RPMI8226 (cell line): ENCODE measurements at regions not wholly inside any gene's neighbourhood (a gene's known extent, or its start where the extent isn't known, plus 50 kb on each side); places are given as distances from the start of the nearest gene placed in this dataset.
A peak's percentile ranks its signal among the peaks of the same experiment; 100 is the strongest.

ENCODE experiments used
- DNase-seq: peaks from one replicate; pipeline ENCODE4 v3.0.0-alpha.2; 2015

DNA sequence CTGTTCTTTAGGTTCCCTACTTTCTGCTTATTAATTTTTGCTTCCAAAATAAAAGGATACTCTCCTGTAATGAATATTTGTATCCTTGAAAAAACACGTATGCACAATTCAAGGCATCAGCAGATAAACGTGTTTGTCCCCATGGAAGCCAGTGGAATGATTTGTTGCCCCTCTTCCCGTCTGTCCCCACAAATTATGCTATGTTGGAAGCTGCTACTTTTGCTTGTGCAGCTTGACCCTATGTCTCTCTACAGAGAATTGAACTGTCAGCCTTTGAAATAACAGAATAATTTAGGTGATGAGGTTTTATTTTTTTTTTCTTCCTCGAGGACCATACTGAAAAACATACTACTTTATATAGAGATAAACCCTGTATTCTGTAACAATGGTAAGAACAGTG is 401.5 kb upstream of the GOLIM4 start:
- DNase-seq = no peak

DNA sequence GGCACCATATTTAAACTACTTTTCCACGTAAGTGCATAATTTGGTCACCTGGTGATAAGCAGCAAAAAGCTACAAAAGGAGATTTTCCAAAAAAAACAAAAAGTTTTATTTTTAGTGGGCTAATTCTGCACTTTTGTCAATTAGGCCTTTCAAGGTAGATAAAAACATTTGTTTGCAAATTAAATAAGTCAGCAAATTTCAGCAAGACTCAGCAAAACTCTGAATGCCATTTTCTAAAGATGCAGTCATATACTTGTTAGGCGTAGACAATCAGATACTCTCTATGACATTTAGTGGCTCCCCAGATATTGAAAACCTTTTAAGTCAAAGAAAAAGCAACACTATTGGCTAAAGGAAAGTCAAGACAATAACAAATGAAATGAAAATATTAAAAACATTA is 400.2 kb upstream of the GOLIM4 start:
- no peak for DNase-seq

DNA sequence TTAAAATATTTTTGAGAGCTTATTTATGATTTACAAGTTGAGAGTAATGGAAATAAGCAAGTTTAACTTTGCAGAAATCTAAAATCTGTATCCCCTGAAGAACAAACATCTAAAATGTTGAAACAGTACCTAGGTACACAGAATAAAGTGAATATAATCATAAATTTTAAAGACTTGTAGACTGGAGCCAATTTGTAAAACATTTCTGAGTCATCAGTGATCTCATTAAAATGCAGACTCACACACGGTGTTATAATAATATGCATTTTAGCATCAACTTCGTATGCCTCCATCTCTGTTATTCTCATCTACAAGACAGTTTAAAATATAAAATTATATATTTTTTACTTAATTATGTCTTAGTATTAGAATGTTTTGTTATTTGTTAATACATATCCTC is 399.5 kb upstream of the GOLIM4 start:
- DNase-seq = no peak

DNA sequence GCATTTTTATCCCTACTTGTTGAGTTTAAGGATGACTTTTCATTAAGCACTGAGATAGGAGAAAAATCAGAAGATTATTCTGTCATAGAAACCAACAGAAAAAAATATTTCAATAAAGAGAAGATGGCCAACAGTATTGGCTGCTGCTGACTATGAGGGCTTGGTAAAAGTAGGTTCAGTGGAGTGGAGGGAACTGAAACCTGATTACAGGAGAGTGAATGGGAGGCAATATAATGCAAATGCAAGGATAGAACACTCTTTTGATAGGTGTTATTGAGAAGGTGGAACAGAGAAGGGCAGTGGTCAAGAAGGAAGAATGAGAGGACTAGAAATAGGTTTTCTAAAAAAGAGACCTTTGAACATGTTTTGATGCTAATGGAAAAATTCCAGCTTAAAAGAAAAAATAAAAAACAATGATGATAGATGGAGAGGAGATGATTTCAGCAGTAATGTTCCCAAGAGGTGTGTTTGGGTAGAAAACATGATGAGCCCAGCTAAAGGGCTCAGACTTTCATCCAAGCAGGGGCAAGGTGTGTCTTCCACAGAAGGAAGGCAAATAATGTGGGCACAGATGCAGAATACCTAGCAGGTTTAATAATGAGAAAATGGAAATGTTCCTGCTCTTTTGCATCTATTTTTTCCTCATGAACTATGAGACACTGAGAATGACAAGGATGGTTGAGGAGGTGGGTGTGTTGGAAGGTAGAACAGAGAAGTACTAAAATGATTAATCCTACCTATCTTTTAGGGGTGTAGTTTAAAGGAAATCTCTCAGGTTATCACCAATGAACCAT is 397.9 kb upstream of the GOLIM4 start:
- DNase-seq = peak; percentile 15

DNA sequence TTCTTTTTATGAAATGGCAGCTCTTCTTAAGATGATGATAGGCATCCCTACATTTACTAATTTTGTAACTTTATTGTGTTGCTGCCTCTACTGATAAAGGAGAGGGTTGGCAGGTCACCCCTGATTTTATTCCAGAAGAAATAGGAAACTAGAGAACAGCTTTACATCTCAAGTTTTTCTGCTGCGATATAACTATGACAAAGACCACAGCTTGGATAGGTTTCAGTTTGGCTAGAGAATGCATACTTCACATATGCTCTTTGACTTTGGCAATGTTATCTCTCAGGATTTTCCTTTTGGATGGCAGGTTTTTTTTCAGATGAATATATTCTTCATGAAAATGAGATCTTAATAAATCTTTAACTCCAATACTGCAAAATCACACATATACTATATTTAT is 395.3 kb upstream of the GOLIM4 start:
- DNase-seq = no peak

DNA sequence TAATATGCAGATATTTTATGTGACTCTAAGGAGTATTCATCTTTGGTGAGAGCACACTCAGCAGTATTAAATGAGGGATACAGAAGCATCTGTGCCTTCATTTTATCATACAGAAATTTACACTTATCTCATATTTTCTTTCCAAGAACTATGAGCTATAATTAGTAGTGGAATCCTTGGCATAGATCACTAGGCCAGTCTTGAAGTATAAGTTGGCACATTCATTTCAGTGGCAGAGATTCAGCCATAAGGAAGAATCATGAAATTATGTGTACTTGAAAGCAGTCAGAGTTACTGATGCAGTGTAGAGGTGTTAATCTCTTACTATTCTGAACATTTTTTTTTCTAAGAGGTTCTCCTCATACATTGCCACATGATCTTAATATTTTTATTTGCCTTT is 393.6 kb upstream of the GOLIM4 start:
- DNase-seq = no peak

DNA sequence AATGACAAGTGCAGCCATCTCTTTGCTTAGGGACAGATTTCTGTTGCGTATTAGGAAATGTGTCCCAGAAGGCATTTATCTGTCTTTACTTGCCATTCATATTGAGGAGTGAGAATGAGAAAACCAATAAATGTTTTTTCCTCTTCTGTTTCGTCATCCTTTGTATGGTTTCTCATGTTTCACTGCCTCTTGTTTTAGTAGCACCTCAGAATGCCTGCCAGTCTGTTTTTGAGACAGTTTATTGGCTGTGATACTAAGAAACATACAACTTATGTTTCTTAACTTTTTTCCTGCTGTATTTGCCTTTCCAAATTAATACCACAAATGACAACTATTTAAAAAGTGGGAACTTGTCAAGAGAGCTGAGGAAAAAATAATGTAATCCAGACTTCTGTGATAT is 390.2 kb upstream of the GOLIM4 start:
- DNase-seq = no peak

DNA sequence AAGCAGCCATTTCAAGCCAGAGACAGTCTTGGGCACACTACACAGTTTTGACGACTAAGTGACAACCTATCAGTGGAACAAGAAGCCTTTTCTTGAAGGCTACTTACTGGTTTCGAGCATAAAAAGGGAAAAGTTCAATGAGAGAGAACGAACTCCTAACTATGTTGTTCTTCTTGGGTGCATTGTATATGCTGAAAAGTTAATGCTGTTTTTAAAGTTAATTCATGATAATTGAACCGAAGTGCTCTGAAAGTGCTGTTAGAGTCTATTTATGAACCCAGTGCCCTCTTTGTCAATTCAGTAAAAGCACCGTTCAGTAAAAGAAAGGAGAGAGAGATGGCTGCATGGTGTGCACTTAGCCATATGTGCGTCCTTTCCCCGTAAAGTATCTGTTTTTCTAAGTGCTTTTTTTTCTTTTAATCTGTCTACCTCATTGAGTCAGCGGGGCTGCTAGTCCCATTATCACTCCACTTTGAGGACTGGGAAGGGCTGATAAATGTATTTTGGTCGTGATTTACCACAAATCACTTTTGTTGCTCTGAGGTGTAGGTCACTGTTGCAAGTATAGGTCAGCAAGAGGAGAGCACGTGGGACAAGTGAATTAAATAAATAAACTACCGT is 380.7 kb upstream of the GOLIM4 start:
- DNase-seq = no peak

DNA sequence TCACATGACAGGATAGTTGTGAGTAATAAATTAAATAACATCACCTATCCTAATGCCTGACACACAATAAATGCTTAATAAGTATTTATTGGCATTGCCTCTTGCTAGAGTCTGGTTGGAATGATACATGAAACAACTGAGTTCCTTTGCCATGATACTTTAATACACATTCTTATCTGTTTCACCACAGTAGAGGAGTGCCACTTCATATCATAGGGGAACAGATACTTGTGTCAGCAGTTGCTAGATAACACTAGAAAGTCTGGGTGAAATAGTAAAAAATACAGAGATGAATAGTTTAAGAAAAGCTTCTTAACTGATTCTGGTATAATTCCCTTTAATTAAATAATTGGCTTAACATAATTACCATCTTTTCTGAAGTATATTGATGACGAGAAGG is 380.0 kb upstream of the GOLIM4 start:
- no peak for DNase-seq

DNA sequence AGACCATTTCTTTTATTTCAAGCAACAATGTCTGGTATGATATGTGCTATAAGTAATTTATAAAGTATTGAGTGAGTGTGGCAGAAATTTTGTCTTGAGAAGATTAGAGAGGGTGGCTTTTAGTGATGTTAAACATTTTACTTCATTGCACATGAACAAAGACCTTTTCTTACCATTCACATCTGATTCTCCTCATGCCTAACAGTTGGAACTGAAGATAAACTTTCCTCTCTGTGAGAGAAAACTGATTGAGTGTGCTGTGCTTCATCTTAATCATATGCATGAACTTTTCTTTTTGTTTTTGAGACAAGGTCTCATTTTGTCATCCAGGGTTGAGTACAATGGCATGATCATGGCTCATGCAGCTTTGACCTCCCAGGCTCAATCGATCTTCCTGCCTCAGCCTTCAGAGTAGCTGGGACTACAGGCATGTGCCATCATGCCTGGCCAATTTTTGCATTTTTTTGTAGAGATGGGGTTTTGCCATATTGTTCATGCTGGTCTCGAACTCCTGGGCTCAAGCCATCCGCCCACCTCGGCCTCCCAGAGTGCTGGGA is 377.7 kb upstream of the GOLIM4 start:
- DNase-seq = no peak

DNA sequence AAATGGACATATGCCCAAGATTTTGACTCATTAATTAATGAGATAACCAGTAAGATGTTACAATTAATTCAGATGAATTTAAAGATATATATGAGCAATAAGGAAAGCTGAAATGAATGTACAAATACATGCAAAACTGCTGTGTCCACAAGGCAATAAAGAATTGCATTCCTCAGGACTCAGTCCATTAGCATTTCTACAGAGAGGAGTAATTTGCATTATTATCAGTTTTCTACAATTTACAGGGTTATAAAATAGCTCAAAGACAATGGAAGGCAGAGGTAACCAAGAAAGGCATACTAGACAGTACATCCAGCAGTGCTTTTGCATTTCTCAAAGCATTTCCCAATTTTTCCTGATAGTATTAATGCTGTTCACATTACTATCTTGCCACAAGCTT is 377.1 kb upstream of the GOLIM4 start:
- no peak for DNase-seq

DNA sequence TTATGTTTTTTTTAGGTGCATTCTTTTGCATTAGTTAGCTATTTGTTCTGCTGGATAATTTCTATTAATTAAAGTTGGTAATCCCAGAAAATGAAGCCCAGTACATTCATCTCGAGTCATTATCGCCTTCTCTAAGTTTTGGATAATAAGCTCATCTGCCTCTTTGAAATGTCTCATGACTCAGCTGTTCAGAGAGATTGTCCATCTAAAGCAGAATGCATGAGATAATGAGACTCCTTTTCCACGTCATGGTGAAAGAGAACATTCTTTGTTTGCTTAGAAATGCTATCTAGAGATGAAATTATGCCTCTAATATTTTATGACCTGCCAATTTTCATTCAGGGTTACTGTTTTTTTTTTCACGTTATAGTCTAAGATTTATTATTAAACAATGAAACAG is 374.7 kb upstream of the GOLIM4 start:
- no peak for DNase-seq

DNA sequence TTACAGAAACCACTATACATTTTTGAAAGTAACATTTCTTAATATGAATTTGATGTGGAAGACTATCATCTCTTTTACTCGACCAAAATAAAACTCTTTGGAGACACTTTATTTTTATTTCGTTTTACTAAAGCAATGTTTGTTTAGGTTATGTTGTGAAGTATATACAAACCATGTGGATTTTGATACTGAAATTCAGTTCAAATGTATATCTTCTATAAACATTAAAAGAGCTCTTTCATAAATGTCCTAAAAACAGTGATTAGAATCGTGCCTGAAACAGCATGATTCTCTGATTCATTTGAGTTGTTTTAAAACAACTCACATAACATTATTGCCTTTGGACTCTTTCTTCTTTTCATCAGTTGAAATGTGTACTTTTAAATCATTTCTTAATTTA is 373.7 kb upstream of the GOLIM4 start:
- no peak for DNase-seq

DNA sequence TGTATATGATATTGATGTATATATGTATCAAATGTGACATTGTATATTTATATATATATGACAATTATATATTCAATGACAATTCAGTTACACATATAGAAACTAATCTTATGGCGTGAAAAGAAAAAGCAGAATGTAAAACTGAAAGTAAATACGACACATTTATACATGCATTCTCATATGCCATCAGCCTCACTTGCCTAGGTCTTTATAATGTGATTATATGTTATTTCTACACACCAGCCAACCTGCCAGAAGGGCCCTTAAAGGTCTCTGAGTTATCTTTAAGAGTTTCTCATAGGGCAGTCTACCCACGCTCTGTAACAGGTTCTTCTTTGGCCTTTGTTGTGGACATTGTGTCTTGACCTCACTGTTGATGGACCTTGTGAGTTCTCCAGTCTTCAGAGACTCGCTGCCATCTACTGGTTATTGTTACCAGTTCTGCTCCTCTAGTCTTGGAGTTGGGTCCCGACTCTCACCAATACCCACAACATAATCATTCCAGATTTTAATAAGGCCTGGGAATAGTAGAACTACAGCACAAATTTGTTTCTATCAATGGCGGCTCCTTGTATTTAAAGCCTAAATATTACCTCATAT is 371.5 kb upstream of the GOLIM4 start:
- DNase-seq = peak; percentile 39

DNA sequence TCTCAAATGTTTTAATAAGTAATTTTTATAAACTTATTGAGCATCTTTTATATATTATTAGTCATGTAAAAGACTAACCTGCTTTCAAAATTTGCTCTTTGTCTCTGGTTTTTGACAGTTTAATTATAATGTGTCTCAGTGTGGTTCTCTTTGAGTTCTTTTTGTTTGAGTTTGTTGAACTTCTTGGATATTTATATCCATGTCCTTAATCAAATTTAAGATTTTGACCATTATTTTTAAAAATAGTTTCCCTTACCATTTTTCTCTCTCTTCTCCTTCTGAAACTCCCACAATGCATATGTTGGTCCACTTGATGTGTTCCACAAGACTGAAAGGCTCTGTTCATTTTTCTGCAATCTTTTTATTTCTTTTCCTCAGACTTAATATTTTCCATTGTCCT is 366.1 kb upstream of the GOLIM4 start:
- DNase-seq = no peak

DNA sequence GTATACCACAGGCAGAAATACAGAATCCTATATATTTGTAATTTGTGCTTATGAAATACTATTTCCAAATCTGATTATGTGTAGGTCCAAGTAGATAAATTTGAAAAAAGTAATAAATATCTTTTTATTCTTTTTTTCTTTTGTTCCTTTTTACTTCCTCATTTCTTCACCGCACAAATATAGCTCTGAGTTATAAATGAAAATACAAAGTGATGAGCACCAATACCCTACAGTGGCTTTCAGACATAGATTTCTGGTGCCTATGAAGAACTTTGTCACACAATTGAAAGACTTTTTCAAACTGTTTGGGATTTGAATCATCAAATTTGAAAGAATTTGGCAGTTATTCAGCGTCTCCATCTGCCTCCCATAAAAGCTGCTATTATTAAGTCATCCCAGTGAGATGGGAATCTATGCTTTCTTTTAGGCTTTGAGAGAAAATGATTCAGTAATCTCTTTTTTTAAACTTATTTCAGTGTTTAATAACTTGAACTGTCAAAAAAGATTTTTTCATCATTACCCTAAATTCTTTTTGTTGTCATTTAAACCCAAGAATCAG is 363.6 kb upstream of the GOLIM4 start:
- DNase-seq = no peak

DNA sequence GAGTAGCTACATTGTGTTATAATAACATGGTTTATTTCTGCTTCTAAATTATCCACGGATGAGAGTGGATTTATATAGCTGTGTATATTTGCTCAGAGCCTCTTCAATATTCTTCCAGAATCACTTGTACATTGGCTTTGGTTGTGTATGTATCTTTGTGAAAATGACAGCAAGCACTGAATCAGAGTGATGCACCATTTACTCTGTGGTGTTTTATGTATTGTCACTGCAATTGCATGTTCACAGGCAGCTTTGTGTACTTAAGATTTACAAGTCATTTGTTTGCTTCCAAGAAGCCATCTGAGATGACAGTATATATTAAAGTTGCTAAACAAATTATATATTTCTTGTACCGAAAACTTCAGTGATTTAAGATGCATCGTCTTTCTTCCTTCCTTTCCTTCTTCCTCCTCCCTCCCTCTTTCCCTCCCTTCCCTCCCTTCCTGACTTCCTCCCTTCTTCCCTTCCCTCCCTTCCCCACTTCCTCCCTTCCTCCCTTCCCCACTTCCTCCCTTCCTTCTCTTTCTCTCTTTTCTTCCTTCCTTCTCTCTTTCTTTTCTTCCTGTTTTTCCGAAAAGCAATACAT is 362.3 kb upstream of the GOLIM4 start:
- no peak for DNase-seq

DNA sequence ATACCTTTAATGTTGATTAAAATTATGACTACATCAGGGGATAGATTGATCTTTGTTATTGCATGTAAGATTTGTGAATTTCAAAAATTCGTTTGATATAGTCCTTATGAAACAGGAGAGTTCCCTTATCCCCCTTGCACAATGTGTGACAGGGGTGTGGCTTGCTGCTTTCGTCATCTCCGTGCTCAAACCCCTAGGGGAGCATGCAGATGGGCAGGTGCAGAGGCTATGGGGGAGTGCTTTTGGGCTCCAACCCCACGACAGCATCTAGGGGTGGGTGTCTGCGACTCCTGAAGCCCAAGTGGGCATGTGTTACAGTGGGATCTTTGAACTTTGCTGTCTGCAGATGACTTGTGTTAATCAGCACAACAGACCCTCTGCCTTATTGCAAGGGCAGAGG is 360.1 kb upstream of the GOLIM4 start:
- DNase-seq = no peak

DNA sequence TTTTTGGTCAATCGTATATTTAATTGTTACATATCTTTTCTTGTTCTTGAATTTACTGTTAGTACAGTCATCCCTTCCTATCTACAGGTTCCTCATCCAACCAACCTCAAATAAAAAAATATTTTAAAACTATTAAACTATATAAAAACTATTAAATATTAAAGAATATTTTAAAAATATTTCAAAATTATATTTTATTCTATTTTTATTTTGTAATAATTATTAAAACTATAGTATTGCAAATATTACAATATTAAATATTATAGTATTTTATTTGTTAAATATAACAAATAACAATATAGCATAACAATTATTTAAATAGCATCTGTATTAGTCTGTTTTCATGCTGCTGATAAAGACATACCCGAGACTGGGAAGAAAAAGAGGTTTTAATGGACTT is 357.9 kb upstream of the GOLIM4 start:
- no peak for DNase-seq

DNA sequence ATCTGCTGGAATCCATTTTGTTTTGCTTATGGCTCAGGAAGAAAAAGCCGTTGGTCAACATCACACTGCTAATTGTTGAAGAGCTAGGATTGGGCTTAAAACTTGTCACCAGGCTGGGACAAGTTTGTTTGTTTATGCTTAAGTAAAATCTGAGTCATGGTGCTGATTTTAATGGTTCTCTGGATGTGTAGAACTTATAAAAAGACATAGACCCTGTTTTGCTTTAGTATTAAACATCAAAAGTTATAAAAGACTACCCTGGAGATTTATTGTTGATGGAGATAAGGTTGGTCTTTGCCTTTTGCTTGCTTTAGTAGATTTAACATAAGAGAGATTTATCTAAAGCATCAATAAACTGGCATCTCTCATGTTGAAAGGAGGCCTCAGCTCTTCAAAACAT is 348.2 kb upstream of the GOLIM4 start:
- no peak for DNase-seq

DNA sequence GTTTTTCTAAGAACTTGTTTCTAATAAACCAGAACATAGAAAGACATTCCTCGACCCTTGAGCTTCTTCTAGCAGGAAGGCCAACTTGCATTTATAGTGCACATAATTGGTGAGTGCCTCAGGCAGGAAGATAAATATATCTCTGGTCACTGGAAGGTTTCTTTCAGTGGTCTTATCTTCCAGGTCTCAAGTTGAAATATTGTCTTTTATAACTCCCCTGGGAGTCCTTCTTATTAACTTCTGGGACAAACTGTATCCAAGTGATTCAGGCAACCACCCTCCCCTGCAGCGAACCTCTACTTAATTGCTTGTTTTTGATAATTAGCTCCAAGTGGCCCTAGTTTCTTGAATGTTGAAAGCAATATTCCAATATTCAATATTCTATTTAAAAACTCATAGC is 346.8 kb upstream of the GOLIM4 start:
- no peak for DNase-seq

DNA sequence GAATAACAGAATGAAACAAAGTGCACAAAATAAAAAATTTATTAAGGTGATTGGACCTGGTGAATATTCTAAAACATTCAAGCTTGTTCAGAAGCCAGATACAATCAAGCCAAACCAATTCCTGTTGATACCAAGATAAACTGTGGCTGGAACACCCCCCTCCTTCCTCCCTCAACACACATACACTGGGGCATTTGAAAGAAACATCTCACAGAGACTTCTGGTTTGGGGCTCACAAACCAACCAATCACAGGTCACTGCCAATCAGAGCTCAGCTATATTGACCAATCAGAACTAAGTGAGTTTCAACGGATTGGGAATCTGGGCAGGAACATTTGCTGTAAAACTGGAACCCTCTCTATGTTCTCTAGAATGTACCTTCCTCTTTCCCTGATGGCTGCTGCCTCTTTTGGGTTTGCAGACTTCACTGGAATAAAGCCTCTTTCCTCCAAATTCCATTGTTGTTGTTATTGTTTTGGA is 340.6 kb upstream of the GOLIM4 start:
- DNase-seq = no peak

DNA sequence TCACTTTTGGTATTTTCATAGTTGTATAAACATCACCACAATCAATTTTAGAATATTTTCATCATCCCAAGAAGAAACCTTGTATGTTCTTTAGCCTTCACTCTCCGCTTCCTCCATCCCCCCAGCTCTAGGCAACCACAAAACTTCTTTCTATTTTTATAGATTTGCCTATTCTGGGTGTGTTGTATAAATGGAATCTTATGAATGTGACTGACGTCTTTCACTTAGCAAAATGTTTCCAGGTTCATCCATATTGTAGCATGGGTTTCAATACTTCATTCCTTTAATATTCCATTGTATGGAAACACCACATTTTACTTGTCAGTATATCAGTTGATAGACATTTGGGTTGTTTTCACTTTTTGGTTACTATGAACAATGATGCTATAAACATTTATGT is 335.8 kb upstream of the GOLIM4 start:
- DNase-seq = no peak
